ENCODE measurements at regions not wholly inside any gene's neighbourhood (a gene's known extent, or its start where the extent isn't known, plus 50 kb on each side); places are given as distances from the start of the nearest gene placed in this dataset.
A peak's percentile ranks its signal among the peaks of the same experiment; 100 is the strongest.

DNA sequence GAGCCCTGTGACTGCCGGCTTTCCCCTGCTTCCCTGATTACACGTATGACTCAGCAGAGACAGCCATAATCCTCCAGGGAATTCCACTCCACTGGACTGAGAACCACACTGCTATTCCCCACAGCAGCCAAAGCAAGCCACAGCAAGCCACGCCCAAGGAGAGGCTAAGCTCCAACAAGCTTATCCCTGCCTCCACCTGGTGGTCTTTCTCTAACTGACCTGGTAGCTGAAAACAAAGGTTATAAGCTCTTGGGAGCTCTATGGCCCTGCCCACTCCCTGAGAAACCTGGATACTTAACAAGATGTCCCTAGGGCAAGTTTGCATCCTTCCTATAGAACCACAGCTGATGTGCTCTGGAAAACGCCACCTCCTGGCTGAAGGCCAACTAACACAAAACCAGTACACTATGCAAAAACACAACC, 613.7 kb upstream of the CDH18 start:
- intact Hi-C loops (cut with micrococcal nuclease; ENCODE audit: unreplicated experiment): no loop called here

GRCh38 chr5:20590356-20590755, 602.4 kb upstream of the CDH18 start:
- ChIA-PET CTCF (no interaction called here), POLR2A (ENCODE audit: low non-redundant PET) (no interaction called here)
- no TSS peak for BruUV-seq (replicated peaks)
- H3K9me3 ChIP-seq (ENCODE audit: low read depth, low read length, poor library complexity, severe bottlenecking): no peaks in the 10 kb centered on the region
- TF ChIP-seq EZH2 (IDR thresholded peaks at IDR 0.05; ENCODE audit: borderline replicate concordance, low read depth, low read length, poor library complexity, severe bottlenecking) (no peak), CTCF (conservative IDR thresholded peaks at IDR 0.05; ENCODE audit: low read depth, low read length) (no peak)
- H3K27me3 ChIP-seq (replicated peaks; ENCODE audit: insufficient read depth, low read depth, low read length, poor library complexity): no peaks in the 10 kb centered on the region
- no peaks in the 10 kb centered on the region for H3K4me1 ChIP-seq (ENCODE audit: insufficient read depth, low read length, poor library complexity, severe bottlenecking)
- no peak overlapping the region for H3K4me3 ChIP-seq (ENCODE audit: low read depth, low read length, poor library complexity, severe bottlenecking)
- intact Hi-C loops (cut with micrococcal nuclease; ENCODE audit: unreplicated experiment): no loop called here
- H3K36me3 ChIP-seq (ENCODE audit: insufficient read depth, low read length, poor library complexity, severe bottlenecking): no peaks in the 10 kb centered on the region
- no peak for DNase-seq (ENCODE audit: low spot score)
- no peak overlapping the region for H3K27ac ChIP-seq (ENCODE audit: low read depth, low read length, poor library complexity, severe bottlenecking)

More for the DNA sequence above, 613.7 kb upstream of the CDH18 start:
- Histone ChIP-seq H3K4me3 (ENCODE audit: low read depth, low read length, poor library complexity, severe bottlenecking) (no peak overlapping the region), H3K27me3 (replicated peaks; ENCODE audit: insufficient read depth, low read depth, low read length, poor library complexity) (no peaks in the 10 kb centered on the region), H3K4me1 (ENCODE audit: insufficient read depth, low read length, poor library complexity, severe bottlenecking) (peaks cover 12% of the 10 kb centered on the region), H3K27ac (ENCODE audit: low read depth, low read length, poor library complexity, severe bottlenecking) (no peak overlapping the region), H3K9me3 (ENCODE audit: low read depth, low read length, poor library complexity, severe bottlenecking) (no peaks in the 10 kb centered on the region), H3K36me3 (ENCODE audit: insufficient read depth, low read length, poor library complexity, severe bottlenecking) (no peaks in the 10 kb centered on the region)
- ChIA-PET POLR2A (ENCODE audit: low non-redundant PET) (no interaction called here), CTCF (no interaction called here)
- TF ChIP-seq EZH2 (IDR thresholded peaks at IDR 0.05; ENCODE audit: borderline replicate concordance, low read depth, low read length, poor library complexity, severe bottlenecking) (no peak), CTCF (conservative IDR thresholded peaks at IDR 0.05; ENCODE audit: low read depth, low read length) (no peak)
- no TSS peak for BruUV-seq (replicated peaks)
- peak; percentile 24 for DNase-seq (ENCODE audit: low spot score)

GRCh38 chr5:20575571-20575970, 587.6 kb upstream of the CDH18 start:
- no peak overlapping the region for H3K27ac ChIP-seq (ENCODE audit: low read depth, low read length, poor library complexity, severe bottlenecking)
- no peaks in the 10 kb centered on the region for H3K36me3 ChIP-seq (ENCODE audit: insufficient read depth, low read length, poor library complexity, severe bottlenecking)
- ChIA-PET CTCF (no interaction called here), POLR2A (ENCODE audit: low non-redundant PET) (no interaction called here)
- H3K4me3 ChIP-seq (ENCODE audit: low read depth, low read length, poor library complexity, severe bottlenecking): no peak overlapping the region
- no peaks in the 10 kb centered on the region for H3K27me3 ChIP-seq (replicated peaks; ENCODE audit: insufficient read depth, low read depth, low read length, poor library complexity)
- no peak for TF ChIP-seq CTCF (conservative IDR thresholded peaks at IDR 0.05; ENCODE audit: low read depth, low read length)
- H3K4me1 ChIP-seq (ENCODE audit: insufficient read depth, low read length, poor library complexity, severe bottlenecking): no peaks in the 10 kb centered on the region
- no TSS peak for BruUV-seq (replicated peaks)
- H3K9me3 ChIP-seq (ENCODE audit: low read depth, low read length, poor library complexity, severe bottlenecking): no peaks in the 10 kb centered on the region
- DNase-seq (ENCODE audit: low spot score): no peak
- intact Hi-C loops (cut with micrococcal nuclease; ENCODE audit: unreplicated experiment): no loop called here

All from A673 (cell line).